HUES64 (cell line): ENCODE measurements at regions not wholly inside any gene's neighbourhood (a gene's known extent, or its start where the extent isn't known, plus 50 kb on each side); places are given as distances from the start of the nearest gene placed in this dataset.

Experiments used
- H3K27ac ChIP-seq: 2 replicates; pipeline ENCODE4 v1.7.0; 2013; ENCODE audit warnings: low read depth, low read length, inconsistent platforms
- H3K27me3 ChIP-seq: 2 replicates; pipeline ENCODE4 v1.6.1; 2013; ENCODE audit warnings: mild to moderate bottlenecking, low read length; ENCODE audit not compliant: insufficient read depth
- H3K36me3 ChIP-seq: 2 replicates; pipeline ENCODE4 v1.6.1; 2013; ENCODE audit warnings: mild to moderate bottlenecking, low read length; ENCODE audit not compliant: insufficient read depth
- H3K4me1 ChIP-seq: 2 replicates; pipeline ENCODE4 v1.6.1; 2013; ENCODE audit warnings: mild to moderate bottlenecking, low read length, moderate library complexity; ENCODE audit not compliant: insufficient read depth
- H3K4me3 ChIP-seq: 2 replicates; pipeline ENCODE4 v1.5.1; 2013; ENCODE audit warnings: mild to moderate bottlenecking, low read length, moderate library complexity
- H3K9ac ChIP-seq: 2 replicates; pipeline ENCODE4 v1.6.1; 2013; ENCODE audit warnings: mild to moderate bottlenecking, low read depth, low read length
- H3K9me3 ChIP-seq: 2 replicates; pipeline ENCODE4 v1.6.1; 2013; ENCODE audit warnings: low read depth, low read length; ENCODE audit not compliant: insufficient read depth
- WGBS: fragments of 150-250, 120-280 bp; methylation state at CpG from one replicate; pipeline ENCODE4 v1.1.7; 2013; ENCODE audit warnings: missing lambda C conversion rate; 5-methylcytosine and 5-hydroxymethylcytosine counted together

GRCh38 chr7:153415632-153416031, 636.6 kb upstream of the DPP6 start:
- Histone ChIP-seq H3K4me3 (no peak overlapping the region), H3K4me1 (no peaks in the 10 kb centered on the region), H3K27ac (no peak overlapping the region), H3K27me3 (no peaks in the 10 kb centered on the region), H3K9ac (no peak overlapping the region), H3K9me3 (peaks cover 62% of the 10 kb centered on the region), H3K36me3 (no peaks in the 10 kb centered on the region)
- 84% methylated on average over 5 of the region's 6 CpGs for WGBS

GRCh38 chr7:153422291-153423209, 629.6 kb upstream of the DPP6 start:
- Histone ChIP-seq H3K9me3 (peaks cover 75% of the 10 kb centered on the region), H3K9ac (no peak overlapping the region), H3K27me3 (no peaks in the 10 kb centered on the region), H3K36me3 (no peaks in the 10 kb centered on the region), H3K27ac (no peak overlapping the region), H3K4me1 (no peaks in the 10 kb centered on the region), H3K4me3 (no peak overlapping the region)
- WGBS: 76% methylated on average over 9 of the region's 9 CpGs

GRCh38 chr7:153423210-153423590, 629.0 kb upstream of the DPP6 start:
- Histone ChIP-seq H3K9ac (no peak overlapping the region), H3K4me3 (no peak overlapping the region), H3K27ac (no peak overlapping the region), H3K27me3 (no peaks in the 10 kb centered on the region), H3K9me3 (peaks cover 76% of the 10 kb centered on the region), H3K4me1 (no peaks in the 10 kb centered on the region), H3K36me3 (no peaks in the 10 kb centered on the region)
- WGBS: 100% methylated on average over 1 of the region's 2 CpGs

- peaks cover 89% of the 10 kb centered on the region for H3K9me3 ChIP-seq
- no peaks in the 10 kb centered on the region for H3K4me1 ChIP-seq
- peak overlapping the region; percentile 58; the same call in 1 of the 2 replicates for H3K27ac ChIP-seq
- 49% methylated on average over 5 of the region's 5 CpGs for WGBS
- H3K27me3 ChIP-seq: no peaks in the 10 kb centered on the region
- H3K4me3 ChIP-seq: no peak overlapping the region
- H3K36me3 ChIP-seq: no peaks in the 10 kb centered on the region
- no peak overlapping the region for H3K9ac ChIP-seq
Measured at GRCh38 chr7:153430931-153431330, 621.3 kb upstream of the DPP6 start.

GRCh38 chr7:153432063-153432462, 620.1 kb upstream of the DPP6 start:
- Histone ChIP-seq H3K4me1 (no peaks in the 10 kb centered on the region), H3K27me3 (no peaks in the 10 kb centered on the region), H3K27ac (no peak overlapping the region), H3K4me3 (no peak overlapping the region), H3K9ac (no peak overlapping the region), H3K9me3 (peaks cover 86% of the 10 kb centered on the region), H3K36me3 (no peaks in the 10 kb centered on the region)
- WGBS: 88% methylated on average over 8 of the region's 8 CpGs

- H3K27ac ChIP-seq: no peak overlapping the region
- H3K36me3 ChIP-seq: no peaks in the 10 kb centered on the region
- H3K27me3 ChIP-seq: no peaks in the 10 kb centered on the region
- 85% methylated on average over 7 of the region's 8 CpGs for WGBS
- H3K9ac ChIP-seq: no peak overlapping the region
- no peaks in the 10 kb centered on the region for H3K4me1 ChIP-seq
- H3K9me3 ChIP-seq: peaks cover 83% of the 10 kb centered on the region
- H3K4me3 ChIP-seq: no peak overlapping the region
Measured at GRCh38 chr7:153433223-153433622, 619.0 kb upstream of the DPP6 start.

- Histone ChIP-seq H3K27ac (no peak overlapping the region), H3K4me1 (no peaks in the 10 kb centered on the region), H3K9ac (no peak overlapping the region), H3K36me3 (no peaks in the 10 kb centered on the region), H3K27me3 (no peaks in the 10 kb centered on the region), H3K9me3 (peaks cover 83% of the 10 kb centered on the region), H3K4me3 (no peak overlapping the region)
- WGBS: 92% methylated on average over 5 of the region's 5 CpGs
Measured at GRCh38 chr7:153440715-153441114, 611.5 kb upstream of the DPP6 start.

- H3K4me1 ChIP-seq: no peaks in the 10 kb centered on the region
Measured at GRCh38 chr7:153443032-153443701, 609.0 kb upstream of the DPP6 start.

GRCh38 chr7:153444641-153445040, 607.6 kb upstream of the DPP6 start:
- H3K36me3 ChIP-seq: no peaks in the 10 kb centered on the region
- no peak overlapping the region for H3K9ac ChIP-seq
- H3K27ac ChIP-seq: no peak overlapping the region
- no peaks in the 10 kb centered on the region for H3K27me3 ChIP-seq
- no peak overlapping the region for H3K4me3 ChIP-seq
- H3K9me3 ChIP-seq: peaks cover 90% of the 10 kb centered on the region
- H3K4me1 ChIP-seq: no peaks in the 10 kb centered on the region
- 88% methylated on average over 8 of the region's 8 CpGs for WGBS

More at GRCh38 chr7:153443032-153443701, 609.0 kb upstream of the DPP6 start:
- Histone ChIP-seq H3K36me3 (no peaks in the 10 kb centered on the region), H3K27ac (no peak overlapping the region), H3K9me3 (peaks cover 87% of the 10 kb centered on the region), H3K4me3 (no peak overlapping the region), H3K9ac (no peak overlapping the region), H3K27me3 (no peaks in the 10 kb centered on the region)
- WGBS: 82% methylated on average over 7 of the region's 7 CpGs

- Histone ChIP-seq H3K4me3 (no peak overlapping the region), H3K9me3 (peaks cover 86% of the 10 kb centered on the region), H3K27me3 (no peaks in the 10 kb centered on the region), H3K4me1 (no peaks in the 10 kb centered on the region), H3K27ac (no peak overlapping the region), H3K36me3 (no peaks in the 10 kb centered on the region), H3K9ac (no peak overlapping the region)
- WGBS: 71% methylated on average over 5 of the region's 5 CpGs
Measured at GRCh38 chr7:153445641-153446040, 606.6 kb upstream of the DPP6 start.

- peaks cover 85% of the 10 kb centered on the region for H3K9me3 ChIP-seq
- 36% methylated on average over 2 of the region's 2 CpGs for whole genome bisulfite sequencing
- no peaks in the 10 kb centered on the region for H3K4me1 ChIP-seq
- no peaks in the 10 kb centered on the region for H3K27me3 ChIP-seq
- no peak overlapping the region for H3K27ac ChIP-seq
- no peak overlapping the region for H3K9ac ChIP-seq
- no peak overlapping the region for H3K4me3 ChIP-seq
- no peaks in the 10 kb centered on the region for H3K36me3 ChIP-seq
Measured at GRCh38 chr7:153446490-153446889, 605.7 kb upstream of the DPP6 start.
